ENCODE measurements at regions not wholly inside any gene's neighbourhood (a gene's known extent, or its start where the extent isn't known, plus 50 kb on each side); places are given as distances from the start of the nearest gene placed in this dataset.

DNA sequence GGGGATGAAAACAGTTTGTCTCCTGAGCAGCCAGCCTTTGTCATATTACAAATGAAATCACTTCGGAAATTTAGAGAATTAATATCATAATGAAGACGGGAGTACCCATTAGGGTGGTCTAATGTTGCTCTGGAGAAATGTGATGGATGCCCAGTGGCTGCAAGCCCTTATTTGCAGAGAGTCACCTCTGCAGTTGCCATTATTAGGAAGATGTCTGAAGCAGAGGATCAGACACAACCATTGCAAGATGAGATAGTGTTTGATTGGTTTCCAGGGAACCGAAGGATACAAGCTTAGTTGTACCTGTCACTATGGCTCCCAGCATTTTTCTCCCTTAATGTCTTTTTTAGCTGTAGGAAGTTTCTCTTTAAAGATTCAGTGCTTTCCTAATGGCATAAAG is 272.4 kb downstream of the FIGN start:
- WGBS, 2 experiments = 94 to 95% methylated on average over 3 of the region's 3 CpGs
- no peaks in the 10 kb centered on the region for H3K9me3 ChIP-seq (ENCODE audit: control insufficient read depth, low read length)

DNA sequence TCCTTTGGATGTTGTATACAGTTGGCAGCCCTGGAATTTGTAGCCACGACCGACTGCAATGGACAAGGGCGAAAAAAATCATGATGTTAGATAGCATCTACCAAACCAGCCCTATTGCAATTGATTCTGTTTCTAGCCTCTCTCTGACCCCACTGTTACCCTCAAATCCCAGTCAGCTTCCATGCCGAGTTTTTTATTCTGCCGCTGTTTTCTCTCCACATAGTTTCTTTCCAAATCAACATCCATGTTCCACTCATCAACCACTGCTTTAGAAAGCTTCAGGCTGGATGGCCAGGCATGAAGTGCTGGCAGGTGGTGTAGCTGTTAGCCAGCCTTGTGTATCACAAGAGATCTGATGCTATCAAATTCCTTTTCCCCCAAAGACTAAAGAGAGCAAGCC is 272.8 kb downstream of the FIGN start:
- peaks cover 4% of the 10 kb centered on the region for H3K4me1 ChIP-seq (ENCODE audit: control insufficient read depth, insufficient read depth, low read length)
- no peak overlapping the region for H3K4me3 ChIP-seq (ENCODE audit: insufficient read depth, low read depth, low read length)
- no peak overlapping the region for H3K27ac ChIP-seq (ENCODE audit: insufficient read depth, low read depth, low read length, poor library complexity, severe bottlenecking)
- H3K36me3 ChIP-seq (ENCODE audit: control insufficient read depth, insufficient read depth, low read length) = no peaks in the 10 kb centered on the region
- 94 to 98% methylated on average over 5 of the region's 5 CpGs for WGBS, 2 experiments
- no peaks in the 10 kb centered on the region for H3K27me3 ChIP-seq (ENCODE audit: control insufficient read depth, insufficient read depth, low read length, poor library complexity, severe bottlenecking)
- H3K9me3 ChIP-seq (ENCODE audit: control insufficient read depth, low read length) = no peaks in the 10 kb centered on the region

More for the DNA sequence above, 272.4 kb downstream of the FIGN start:
- peaks cover 4% of the 10 kb centered on the region for H3K4me1 ChIP-seq (ENCODE audit: control insufficient read depth, insufficient read depth, low read length)
- no peaks in the 10 kb centered on the region for H3K36me3 ChIP-seq (ENCODE audit: control insufficient read depth, insufficient read depth, low read length)
- no peak overlapping the region for H3K4me3 ChIP-seq (ENCODE audit: insufficient read depth, low read depth, low read length)
- H3K27ac ChIP-seq (ENCODE audit: insufficient read depth, low read depth, low read length, poor library complexity, severe bottlenecking) = no peak overlapping the region
- H3K27me3 ChIP-seq (ENCODE audit: control insufficient read depth, insufficient read depth, low read length, poor library complexity, severe bottlenecking) = no peaks in the 10 kb centered on the region

DNA sequence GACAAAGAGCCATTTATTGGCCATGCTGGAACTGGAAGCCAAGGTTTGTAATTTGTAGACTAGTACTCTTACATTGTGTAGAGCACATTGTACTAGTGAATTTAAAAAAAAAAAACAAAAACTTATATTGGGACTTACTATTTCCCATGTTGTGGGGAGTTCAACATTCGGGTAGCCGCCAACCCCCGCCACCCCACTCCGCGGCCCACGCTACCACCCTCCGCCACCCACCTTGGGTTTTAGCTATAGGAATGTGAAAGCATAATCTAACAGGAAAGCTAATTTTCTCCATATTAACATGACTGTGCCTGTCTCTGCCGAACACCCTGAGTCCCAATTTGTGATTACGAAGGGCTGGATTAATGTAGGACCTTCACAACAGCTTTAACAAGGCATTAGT is 275.8 kb downstream of the FIGN start:
- no peaks in the 10 kb centered on the region for H3K36me3 ChIP-seq (ENCODE audit: control insufficient read depth, insufficient read depth, low read length)
- no peaks in the 10 kb centered on the region for H3K27me3 ChIP-seq (ENCODE audit: control insufficient read depth, insufficient read depth, low read length, poor library complexity, severe bottlenecking)
- H3K27ac ChIP-seq (ENCODE audit: insufficient read depth, low read depth, low read length, poor library complexity, severe bottlenecking) = no peak overlapping the region
- WGBS, 2 experiments = 96 to 97% methylated on average over 9 of the region's 9 CpGs
- H3K4me1 ChIP-seq (ENCODE audit: control insufficient read depth, insufficient read depth, low read length) = no peaks in the 10 kb centered on the region
- H3K4me3 ChIP-seq (ENCODE audit: insufficient read depth, low read depth, low read length) = no peak overlapping the region
- no peaks in the 10 kb centered on the region for H3K9me3 ChIP-seq (ENCODE audit: control insufficient read depth, low read length)

DNA sequence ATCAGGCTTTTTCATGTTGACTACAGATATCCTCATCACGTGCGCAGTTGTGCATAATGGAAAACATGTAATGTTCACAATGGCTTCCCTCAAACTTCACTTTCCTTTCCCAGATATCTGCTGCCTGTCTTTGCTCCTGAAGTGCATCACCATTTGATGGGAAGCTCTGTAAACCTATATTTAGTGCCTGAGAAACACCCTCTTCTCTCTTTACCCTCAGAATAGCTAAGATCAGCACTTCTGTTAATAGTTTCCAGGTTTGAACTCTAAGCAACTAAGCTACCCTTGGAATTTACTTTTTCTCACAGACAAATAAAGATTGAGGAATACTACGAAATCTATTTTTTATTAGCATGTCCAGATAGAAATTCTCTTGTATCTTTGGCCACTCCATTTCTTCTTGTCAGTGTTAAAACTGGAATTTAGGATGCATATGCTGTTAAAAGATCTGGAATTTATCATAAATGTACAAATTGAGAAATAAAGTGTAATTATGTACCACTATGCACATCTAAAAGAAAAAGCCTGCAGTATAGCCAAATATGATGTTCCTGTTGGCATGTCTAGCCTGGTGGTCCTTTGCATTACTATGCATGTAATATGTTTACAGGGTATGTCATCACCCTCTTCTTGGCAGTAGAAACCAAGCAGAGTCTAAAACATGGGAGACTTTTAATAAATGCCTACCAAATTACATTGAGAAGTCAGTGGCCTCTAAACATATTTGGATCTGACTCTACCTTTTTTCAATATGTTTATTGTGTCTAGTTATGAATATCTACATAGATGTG is 278.7 kb downstream of the FIGN start:
- no peak overlapping the region for H3K27ac ChIP-seq (ENCODE audit: insufficient read depth, low read depth, low read length, poor library complexity, severe bottlenecking)
- H3K27me3 ChIP-seq (ENCODE audit: control insufficient read depth, insufficient read depth, low read length, poor library complexity, severe bottlenecking) = no peaks in the 10 kb centered on the region
- H3K9me3 ChIP-seq (ENCODE audit: control insufficient read depth, low read length) = no peaks in the 10 kb centered on the region
- no peaks in the 10 kb centered on the region for H3K36me3 ChIP-seq (ENCODE audit: control insufficient read depth, insufficient read depth, low read length)
- no peaks in the 10 kb centered on the region for H3K4me1 ChIP-seq (ENCODE audit: control insufficient read depth, insufficient read depth, low read length)
- no peak overlapping the region for H3K4me3 ChIP-seq (ENCODE audit: insufficient read depth, low read depth, low read length)
- 91 to 96% methylated on average over 2 to 3 of the region's 3 CpGs for WGBS, 2 experiments

DNA sequence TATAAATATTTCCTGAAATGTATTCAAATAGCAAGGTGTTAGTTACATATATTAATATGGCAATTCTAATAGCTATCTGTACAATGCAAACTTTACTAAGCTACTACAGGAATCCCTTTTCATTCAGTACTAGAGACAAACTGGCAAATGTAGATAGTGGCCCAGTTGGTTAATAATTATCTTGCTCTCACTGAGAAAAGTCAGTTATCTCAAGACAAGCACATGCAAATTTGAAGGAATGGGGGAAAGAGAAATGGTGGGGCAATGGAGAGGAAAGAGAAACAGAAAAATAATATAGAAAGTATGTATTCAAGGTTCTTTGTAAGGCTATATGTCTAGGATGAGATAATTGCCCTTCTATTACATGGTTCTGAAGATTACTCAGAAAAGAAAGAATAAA is 280.0 kb downstream of the FIGN start:
- no peaks in the 10 kb centered on the region for H3K36me3 ChIP-seq (ENCODE audit: control insufficient read depth, insufficient read depth, low read length)
- no peaks in the 10 kb centered on the region for H3K27me3 ChIP-seq (ENCODE audit: control insufficient read depth, insufficient read depth, low read length, poor library complexity, severe bottlenecking)
- H3K4me1 ChIP-seq (ENCODE audit: control insufficient read depth, insufficient read depth, low read length) = no peaks in the 10 kb centered on the region
- no peak overlapping the region for H3K4me3 ChIP-seq (ENCODE audit: insufficient read depth, low read depth, low read length)
- no peak overlapping the region for H3K27ac ChIP-seq (ENCODE audit: insufficient read depth, low read depth, low read length, poor library complexity, severe bottlenecking)
- H3K9me3 ChIP-seq (ENCODE audit: control insufficient read depth, low read length) = no peaks in the 10 kb centered on the region

DNA sequence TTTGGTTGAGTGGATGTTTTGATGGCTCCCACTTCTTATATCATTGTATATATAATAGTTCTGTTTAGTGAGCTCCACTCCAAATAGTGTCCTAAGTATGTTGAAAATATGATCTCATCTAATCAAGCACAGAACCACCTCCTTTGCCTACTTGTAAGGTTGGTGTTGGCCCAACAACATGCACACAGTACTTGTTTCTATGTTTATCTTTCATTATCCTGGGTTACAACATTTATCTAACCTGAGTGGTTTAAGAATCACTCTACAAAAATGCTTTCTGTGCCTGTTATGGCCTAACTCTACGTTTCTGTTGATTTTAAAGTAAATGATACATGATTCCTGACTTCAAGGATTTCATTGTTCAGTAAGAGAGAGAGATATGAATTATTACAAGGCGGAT is 281.9 kb downstream of the FIGN start:
- Histone ChIP-seq H3K36me3 (ENCODE audit: control insufficient read depth, insufficient read depth, low read length) (no peaks in the 10 kb centered on the region), H3K27me3 (ENCODE audit: control insufficient read depth, insufficient read depth, low read length, poor library complexity, severe bottlenecking) (no peaks in the 10 kb centered on the region), H3K27ac (ENCODE audit: insufficient read depth, low read depth, low read length, poor library complexity, severe bottlenecking) (no peak overlapping the region), H3K4me3 (ENCODE audit: insufficient read depth, low read depth, low read length) (no peak overlapping the region), H3K9me3 (ENCODE audit: control insufficient read depth, low read length) (no peaks in the 10 kb centered on the region), H3K4me1 (ENCODE audit: control insufficient read depth, insufficient read depth, low read length) (no peaks in the 10 kb centered on the region)
- whole genome bisulfite sequencing, 2 experiments = 70 to 80% methylated on average over 2 of the region's 2 CpGs

DNA sequence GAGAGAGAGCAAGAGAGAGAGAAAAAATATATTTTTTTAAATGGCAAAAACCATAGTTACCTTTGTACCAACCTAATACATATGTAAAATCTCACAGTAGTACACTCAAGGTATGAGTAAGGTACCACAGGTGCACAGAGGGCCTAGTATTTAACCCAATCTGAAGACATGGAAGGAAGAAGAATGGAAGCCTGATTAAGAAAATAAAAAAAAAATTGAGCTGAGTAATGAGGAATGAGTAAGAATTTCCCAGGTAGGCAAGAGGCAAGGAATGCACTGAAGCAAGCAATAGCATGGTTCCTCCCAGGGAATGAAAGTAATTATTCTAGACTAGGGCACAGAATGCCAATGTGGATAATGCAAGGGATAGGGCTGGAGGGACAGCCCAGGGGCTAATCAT is 294.2 kb downstream of the FIGN start:
- no peaks in the 10 kb centered on the region for H3K36me3 ChIP-seq (ENCODE audit: control insufficient read depth, insufficient read depth, low read length)
- H3K4me1 ChIP-seq (ENCODE audit: control insufficient read depth, insufficient read depth, low read length) = no peaks in the 10 kb centered on the region
- no peak overlapping the region for H3K4me3 ChIP-seq (ENCODE audit: insufficient read depth, low read depth, low read length)
- H3K27me3 ChIP-seq (ENCODE audit: control insufficient read depth, insufficient read depth, low read length, poor library complexity, severe bottlenecking) = no peaks in the 10 kb centered on the region
- H3K27ac ChIP-seq (ENCODE audit: insufficient read depth, low read depth, low read length, poor library complexity, severe bottlenecking) = no peak overlapping the region
- no peaks in the 10 kb centered on the region for H3K9me3 ChIP-seq (ENCODE audit: control insufficient read depth, low read length)

DNA sequence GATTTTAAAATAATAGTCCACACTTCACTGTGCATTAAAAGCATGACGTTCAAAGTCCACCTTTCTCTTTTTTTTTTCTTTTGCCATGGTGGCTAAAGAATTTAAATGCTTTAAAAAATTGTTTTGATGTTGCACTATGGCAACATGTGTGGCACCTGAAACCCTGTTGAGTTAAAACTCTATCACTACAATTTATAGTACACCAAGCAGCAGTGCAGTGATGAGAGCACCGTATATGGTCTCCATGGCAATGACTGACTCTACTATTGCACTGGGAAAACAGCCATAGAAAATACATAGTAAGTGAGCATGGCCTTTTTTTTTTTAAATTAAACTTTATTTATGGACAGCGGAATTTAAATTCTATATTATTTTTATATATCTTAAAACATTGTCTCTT is 298.8 kb downstream of the FIGN start:
- 90 to 100% methylated on average over 1 to 2 of the region's 3 CpGs for WGBS, 2 experiments
- H3K9me3 ChIP-seq (ENCODE audit: control insufficient read depth, low read length) = no peaks in the 10 kb centered on the region
- no peak overlapping the region for H3K4me3 ChIP-seq (ENCODE audit: insufficient read depth, low read depth, low read length)
- no peaks in the 10 kb centered on the region for H3K4me1 ChIP-seq (ENCODE audit: control insufficient read depth, insufficient read depth, low read length)
- H3K36me3 ChIP-seq (ENCODE audit: control insufficient read depth, insufficient read depth, low read length) = no peaks in the 10 kb centered on the region
- no peak overlapping the region for H3K27ac ChIP-seq (ENCODE audit: insufficient read depth, low read depth, low read length, poor library complexity, severe bottlenecking)
- H3K27me3 ChIP-seq (ENCODE audit: control insufficient read depth, insufficient read depth, low read length, poor library complexity, severe bottlenecking) = no peaks in the 10 kb centered on the region

DNA sequence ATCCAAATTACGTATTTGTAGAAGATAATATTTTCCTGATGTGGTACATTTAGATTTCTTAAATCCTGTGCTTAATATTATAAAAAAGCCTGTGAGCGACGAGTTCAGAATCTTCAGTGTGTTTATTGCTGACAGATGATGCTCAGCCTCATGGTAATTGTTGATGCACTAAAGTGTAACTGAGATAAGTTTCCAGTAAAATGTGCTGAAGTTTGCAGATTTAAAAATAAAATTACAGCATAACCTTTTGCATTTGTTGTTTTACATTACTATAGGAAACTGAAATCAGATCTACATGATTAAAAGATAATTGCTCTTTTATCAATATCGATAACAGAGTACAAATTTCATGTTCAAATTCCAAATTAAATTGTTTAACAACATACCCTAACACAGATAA is 307.6 kb downstream of the FIGN start:
- Histone ChIP-seq H3K4me1 (ENCODE audit: control insufficient read depth, insufficient read depth, low read length) (no peaks in the 10 kb centered on the region), H3K9me3 (ENCODE audit: control insufficient read depth, low read length) (no peaks in the 10 kb centered on the region), H3K27me3 (ENCODE audit: control insufficient read depth, insufficient read depth, low read length, poor library complexity, severe bottlenecking) (no peaks in the 10 kb centered on the region), H3K36me3 (ENCODE audit: control insufficient read depth, insufficient read depth, low read length) (no peaks in the 10 kb centered on the region), H3K4me3 (ENCODE audit: insufficient read depth, low read depth, low read length) (no peak overlapping the region), H3K27ac (ENCODE audit: insufficient read depth, low read depth, low read length, poor library complexity, severe bottlenecking) (no peak overlapping the region)
- WGBS, 2 experiments = 92 to 99% methylated on average over 3 to 4 of the region's 4 CpGs

DNA sequence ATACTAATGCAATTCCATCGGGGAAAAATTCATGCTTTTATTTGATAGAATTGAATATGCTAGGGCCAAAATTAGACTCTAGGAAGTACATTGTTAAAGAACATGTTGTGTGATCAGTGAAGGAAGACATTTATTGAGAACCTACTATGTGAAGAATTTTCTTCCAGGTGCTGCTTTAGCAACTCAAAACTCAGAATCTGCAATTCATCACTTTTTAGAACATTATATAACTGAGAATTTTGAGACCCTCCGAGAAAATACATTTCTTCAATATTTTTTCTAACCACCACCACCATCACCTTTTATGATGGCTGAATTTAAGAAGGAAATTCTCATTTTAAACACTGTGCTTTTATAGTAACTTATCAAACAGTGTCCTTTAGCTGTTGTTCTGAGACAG is 315.2 kb downstream of the FIGN start:
- Histone ChIP-seq H3K4me3 (ENCODE audit: insufficient read depth, low read depth, low read length) (no peak overlapping the region), H3K9me3 (ENCODE audit: control insufficient read depth, low read length) (no peaks in the 10 kb centered on the region), H3K4me1 (ENCODE audit: control insufficient read depth, insufficient read depth, low read length) (no peaks in the 10 kb centered on the region), H3K27me3 (ENCODE audit: control insufficient read depth, insufficient read depth, low read length, poor library complexity, severe bottlenecking) (no peaks in the 10 kb centered on the region), H3K36me3 (ENCODE audit: control insufficient read depth, insufficient read depth, low read length) (no peaks in the 10 kb centered on the region), H3K27ac (ENCODE audit: insufficient read depth, low read depth, low read length, poor library complexity, severe bottlenecking) (no peak overlapping the region)
- 94 to 100% methylated on average over 1 to 2 of the region's 2 CpGs for WGBS, 2 experiments
